Stimulated activated effector memory CD8-positive, alpha-beta T cell treated with anti-CD3 and anti-CD28 coated beads, Interleukin-12 subunit alpha, Interleukin-12 subunit beta, amount 100 ng/mL, for 72 hours (primary cell): ENCODE measurements at regions not wholly inside any gene's neighbourhood (a gene's known extent, or its start where the extent isn't known, plus 50 kb on each side); places are given as distances from the start of the nearest gene placed in this dataset.

Experiments
- ATAC-seq: fragments of 150-1000 bp; cut with Tn5 transposase; 2 replicates; pipeline ENCODE4 v1.10.0; 2021
- DNase-seq, 2 donors: peaks; one replicate each; pipeline ENCODE4 v3.0.0; 2021 to 2022; ENCODE audit warnings: low spot score in 2 of 2
- H3K27ac Mint-ChIP-seq: one replicate; pipeline ENCODE4 v1.8.0; 2022; ENCODE audit warnings: mild to moderate bottlenecking, mixed read lengths
- H3K36me3 Mint-ChIP-seq: one replicate; pipeline ENCODE4 v1.8.0; 2022; ENCODE audit warnings: mild to moderate bottlenecking, mixed read lengths
- H3K4me1 Mint-ChIP-seq: one replicate; pipeline ENCODE4 v1.8.0; 2022; ENCODE audit warnings: mixed read lengths
- H3K4me3 Mint-ChIP-seq: one replicate; pipeline ENCODE4 v1.8.0; 2022; ENCODE audit warnings: mild to moderate bottlenecking, mixed read lengths
- H3K9me3 Mint-ChIP-seq: one replicate; pipeline ENCODE4 v1.8.0; 2022; ENCODE audit warnings: mixed read lengths

DNA sequence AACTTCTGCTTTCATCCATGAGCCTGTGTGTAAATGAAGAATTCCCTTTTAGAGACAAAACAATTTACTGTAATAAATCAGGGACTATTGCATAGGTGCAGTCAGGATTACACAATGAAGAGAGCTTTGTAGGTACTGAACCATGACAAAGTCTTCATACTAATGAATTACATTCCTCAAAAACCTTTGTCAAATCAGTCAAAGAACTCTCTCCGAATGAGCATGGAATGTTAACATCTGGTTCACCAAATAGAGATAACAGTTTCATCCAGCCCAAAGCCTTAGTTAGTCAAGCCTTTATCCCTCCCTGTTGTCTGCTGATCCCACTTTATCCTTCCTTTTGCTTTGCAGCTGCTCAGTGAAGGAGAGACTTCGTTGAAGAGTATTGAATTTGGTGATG, 62.9 kb upstream of the DMRTA1 start:
- H3K9me3 Mint-ChIP-seq: no peaks in the 10 kb centered on the region
- ATAC-seq: no peak
- no peaks in the 10 kb centered on the region for H3K4me1 Mint-ChIP-seq
- H3K27ac Mint-ChIP-seq: no peak overlapping the region
- no peak overlapping the region for H3K4me3 Mint-ChIP-seq
- DNase-seq: no peak
- H3K36me3 Mint-ChIP-seq: no peaks in the 10 kb centered on the region

DNA sequence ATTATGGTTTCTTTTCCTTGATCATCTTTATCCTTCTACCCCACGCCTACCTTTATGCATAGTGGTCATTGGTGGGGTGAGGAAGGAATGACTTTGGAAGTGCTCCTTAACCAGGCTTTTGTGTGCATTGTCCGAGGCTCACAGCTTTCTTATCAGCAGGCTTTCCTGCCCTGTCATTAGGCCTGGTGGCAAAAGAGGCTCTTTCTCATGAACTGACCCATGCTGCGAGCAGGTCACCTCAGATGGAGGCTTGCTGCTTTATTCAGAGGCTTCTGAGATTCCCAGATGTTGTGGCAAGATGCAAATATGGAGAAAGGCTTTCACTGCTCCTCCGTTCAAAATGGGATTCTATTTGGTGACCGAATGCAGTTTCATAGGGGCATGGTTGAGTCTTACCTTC, 57.4 kb upstream of the DMRTA1 start:
- H3K4me1 Mint-ChIP-seq: no peaks in the 10 kb centered on the region
- no peak overlapping the region for H3K4me3 Mint-ChIP-seq

GRCh38 chr9:22392523-22392922, 54.1 kb upstream of the DMRTA1 start:
- Mint-ChIP-seq H3K27ac (no peak overlapping the region), H3K4me1 (no peaks in the 10 kb centered on the region), H3K4me3 (no peak overlapping the region), H3K36me3 (no peaks in the 10 kb centered on the region), H3K9me3 (peaks cover 3% of the 10 kb centered on the region)
- DNase-seq (no peak), ATAC-seq (no peak)

More for the DNA sequence above, 57.4 kb upstream of the DMRTA1 start:
- H3K36me3 Mint-ChIP-seq: no peaks in the 10 kb centered on the region
- H3K9me3 Mint-ChIP-seq: no peaks in the 10 kb centered on the region
- ATAC-seq (no peak), DNase-seq (no peak)
- H3K27ac Mint-ChIP-seq: no peak overlapping the region

GRCh38 chr9:22395687-22396141, 50.9 kb upstream of the DMRTA1 start:
- DNase-seq (no peak), ATAC-seq (no peak)
- H3K27ac Mint-ChIP-seq: no peak overlapping the region
- no peak overlapping the region for H3K4me3 Mint-ChIP-seq
- H3K36me3 Mint-ChIP-seq: no peaks in the 10 kb centered on the region
- no peaks in the 10 kb centered on the region for H3K4me1 Mint-ChIP-seq
- H3K9me3 Mint-ChIP-seq: peaks cover 3% of the 10 kb centered on the region
